HAP-1 (cell line): ENCODE measurements at regions not wholly inside any gene's neighbourhood (a gene's known extent, or its start where the extent isn't known, plus 50 kb on each side); places are given as distances from the start of the nearest gene placed in this dataset.
"Not testable (repeated sequence)": the region's sequence is repeated elsewhere in the genome, so short reads cannot be mapped to it uniquely, and the experiment has no call there.

Experiments used
- DNase-seq, 2 experiments: peaks; one replicate each; pipeline ENCODE4 v3.0.0-alpha.2; 2016 to 2020; ENCODE audit warnings: low spot score in 2 of 2
- H3K27me3 ChIP-seq: fragments of 250-450 bp; sonication (Bioruptor Pico); 2 replicates; pipeline ENCODE4 v1.5.1; 2020; ENCODE audit warnings: low read depth, mild to moderate bottlenecking, moderate library complexity
- H3K36me3 ChIP-seq: fragments of 250-450 bp; sonication (Bioruptor Pico); replicated peaks from 2 replicates; pipeline ENCODE4 v1.5.1; 2020; ENCODE audit warnings: mild to moderate bottlenecking
- H3K4me1 ChIP-seq: fragments of 250-450 bp; sonication (Bioruptor Pico); 2 replicates; pipeline ENCODE4 v1.5.1; 2020; ENCODE audit warnings: mild to moderate bottlenecking
- H3K4me3 ChIP-seq: fragments of 250-450 bp; sonication (Bioruptor Pico); 2 replicates; pipeline ENCODE4 v1.5.1; 2020; ENCODE audit warnings: mild to moderate bottlenecking, moderate library complexity
- H3K9me3 ChIP-seq: fragments of 250-450 bp; sonication (Bioruptor Pico); 2 replicates; pipeline ENCODE4 v1.5.1; 2020; ENCODE audit warnings: mild to moderate bottlenecking, moderate library complexity
- in situ Hi-C: fragments of 300-500 bp; cut with MboI; formaldehyde crosslinking; loops from 3 replicates; pipeline ENCODE4 v1.14.3; 2020; ENCODE audit warnings: low sequenced_read_pairs, inconsistent platforms, mixed read lengths

DNA sequence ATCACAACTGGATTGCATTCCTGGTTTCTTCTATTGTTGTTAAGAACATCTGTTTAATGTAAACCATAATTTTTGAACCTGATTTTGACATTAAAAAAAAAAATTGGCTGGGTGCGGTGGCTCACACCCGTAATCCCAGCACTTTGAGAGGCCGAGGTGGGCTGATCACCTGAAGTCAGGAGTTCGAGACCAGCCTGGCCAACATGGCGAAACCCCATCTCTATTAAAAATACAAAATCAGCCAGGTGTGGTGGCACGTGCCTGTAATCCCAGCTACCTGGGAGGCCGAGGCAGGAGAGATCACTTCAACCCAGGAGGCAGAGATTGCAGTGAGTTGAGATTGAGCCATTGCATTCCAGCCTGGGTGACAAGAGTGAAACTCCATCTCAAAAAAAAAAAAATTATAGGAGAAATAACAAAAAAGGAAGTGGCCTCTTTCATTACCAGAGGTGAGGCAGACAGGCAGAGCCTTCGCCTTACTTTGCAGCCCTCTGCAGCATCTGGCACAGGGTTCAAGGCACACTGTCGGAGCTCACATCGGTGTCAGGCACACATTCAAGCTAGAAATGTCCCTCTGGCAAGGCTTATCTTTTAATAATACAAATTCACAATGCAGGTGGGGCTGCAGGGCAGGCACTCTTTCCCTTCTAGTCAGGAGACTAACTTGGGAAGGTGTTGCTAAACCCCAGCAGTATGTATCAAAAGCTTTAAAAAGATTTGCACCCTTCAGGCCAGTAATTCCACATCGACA is 108.5 kb downstream of the TUBA3C start:
- H3K27me3 ChIP-seq, H3K9me3 ChIP-seq, H3K4me1 ChIP-seq, DNase-seq, H3K4me3 ChIP-seq, H3K36me3 ChIP-seq: not testable (repeated sequence)
- in situ Hi-C loops = loop anchor here (10.0 kb wide), 1 partner anchor 68 kb away; no protein-coding TSS in a partner anchor

DNA sequence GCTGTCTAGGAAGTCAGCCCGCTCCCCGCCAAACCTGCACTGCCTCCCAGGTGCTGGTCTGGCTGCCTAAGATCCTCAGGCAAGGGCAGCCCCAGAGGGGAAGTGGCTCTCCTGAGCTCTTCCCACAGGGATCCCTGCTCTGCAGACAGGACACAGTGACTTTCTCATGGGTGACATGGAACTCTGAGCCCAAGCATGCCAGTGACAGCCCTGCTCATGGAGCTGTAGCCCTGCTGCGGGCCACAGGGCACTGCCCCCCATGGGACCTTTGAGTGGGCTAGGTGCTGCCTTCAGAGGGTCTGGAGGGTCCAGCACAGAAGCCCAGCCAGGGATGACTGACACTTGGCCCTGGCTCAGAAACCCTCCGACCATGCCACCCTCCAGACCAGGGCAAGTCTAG is 109.1 kb downstream of the TUBA3C start:
- in situ Hi-C loops = loop anchor here (10.0 kb wide), 1 partner anchor 68 kb away; no protein-coding TSS in a partner anchor
- Histone ChIP-seq H3K4me1 (no peaks in the 10 kb centered on the region), H3K4me3 (no peak overlapping the region), H3K27me3 (no peaks in the 10 kb centered on the region), H3K9me3 (no peaks in the 10 kb centered on the region; the same call in 1 of the 2 replicates), H3K36me3 (no peaks in the 10 kb centered on the region)
- DNase-seq = no peak

DNA sequence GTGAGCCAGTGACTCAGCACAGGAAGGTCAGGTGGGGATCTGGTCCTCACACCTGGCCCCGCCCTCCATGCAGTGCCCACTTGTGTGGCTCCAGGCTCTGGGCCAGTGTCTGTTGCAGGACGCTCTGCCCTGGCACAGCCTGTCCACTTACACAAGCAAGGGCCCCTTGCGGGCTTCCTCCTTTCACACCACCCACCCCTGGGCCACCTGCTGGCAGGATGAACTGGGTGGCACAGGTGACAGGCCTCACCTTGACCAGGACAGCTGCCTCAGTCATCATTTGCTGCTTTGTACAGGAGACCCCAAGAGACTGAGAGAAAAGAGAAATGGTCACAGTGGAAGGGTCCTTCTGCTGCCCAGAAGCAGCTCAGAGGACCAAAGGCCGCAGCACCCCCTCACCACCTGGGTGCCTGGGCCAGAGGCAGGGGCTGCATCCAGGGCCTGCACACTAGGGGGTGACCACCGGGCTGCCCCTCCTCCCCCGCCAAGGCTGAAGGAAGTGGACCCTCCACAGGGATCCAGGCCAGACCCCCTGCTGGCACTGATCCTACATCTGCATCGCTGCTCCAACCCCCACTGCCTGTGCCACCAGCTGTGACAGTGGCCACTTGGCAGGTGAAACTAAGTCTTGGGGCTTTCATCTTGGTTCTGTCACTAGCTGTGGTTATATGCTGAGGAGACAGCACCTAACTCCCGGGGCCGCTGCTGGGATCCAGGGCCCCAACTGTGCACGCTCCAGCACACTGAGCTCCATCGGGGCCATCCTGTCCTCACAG is 110.3 kb downstream of the TUBA3C start:
- H3K9me3 ChIP-seq = no peaks in the 10 kb centered on the region; the same call in 1 of the 2 replicates
- H3K36me3 ChIP-seq = no peaks in the 10 kb centered on the region
- in situ Hi-C loops = loop anchor here (10.0 kb wide), 1 partner anchor 67 kb away; no protein-coding TSS in a partner anchor

DNA sequence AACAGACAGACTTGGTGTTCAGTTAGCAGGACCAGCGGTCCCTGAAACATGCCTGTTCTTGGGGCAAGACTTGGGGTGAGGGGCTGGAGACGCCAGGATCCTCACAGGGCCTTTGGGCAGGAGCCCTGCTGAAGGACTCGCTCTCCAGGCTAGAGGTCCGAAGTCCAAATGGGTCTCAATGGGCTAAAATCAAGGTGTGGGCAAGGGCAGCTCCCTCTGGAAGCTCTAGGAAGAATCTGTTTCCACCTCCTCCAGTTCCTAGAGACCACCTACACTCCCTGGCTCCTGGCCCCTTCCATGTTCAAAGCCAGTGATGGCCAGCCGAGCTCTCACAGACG is 111.3 kb downstream of the TUBA3C start:
- Histone ChIP-seq H3K4me1 (no peaks in the 10 kb centered on the region), H3K9me3 (no peaks in the 10 kb centered on the region; the same call in 1 of the 2 replicates), H3K27me3 (no peaks in the 10 kb centered on the region), H3K36me3 (no peaks in the 10 kb centered on the region), H3K4me3 (no peak overlapping the region)
- DNase-seq = no peak
- in situ Hi-C loops = loop anchor here (10.0 kb wide), 1 partner anchor 66 kb away; no protein-coding TSS in a partner anchor

More for the DNA sequence above, 110.3 kb downstream of the TUBA3C start:
- Histone ChIP-seq H3K27me3 (no peaks in the 10 kb centered on the region), H3K4me3 (no peak overlapping the region), H3K4me1 (no peaks in the 10 kb centered on the region)
- DNase-seq = no peak

DNA sequence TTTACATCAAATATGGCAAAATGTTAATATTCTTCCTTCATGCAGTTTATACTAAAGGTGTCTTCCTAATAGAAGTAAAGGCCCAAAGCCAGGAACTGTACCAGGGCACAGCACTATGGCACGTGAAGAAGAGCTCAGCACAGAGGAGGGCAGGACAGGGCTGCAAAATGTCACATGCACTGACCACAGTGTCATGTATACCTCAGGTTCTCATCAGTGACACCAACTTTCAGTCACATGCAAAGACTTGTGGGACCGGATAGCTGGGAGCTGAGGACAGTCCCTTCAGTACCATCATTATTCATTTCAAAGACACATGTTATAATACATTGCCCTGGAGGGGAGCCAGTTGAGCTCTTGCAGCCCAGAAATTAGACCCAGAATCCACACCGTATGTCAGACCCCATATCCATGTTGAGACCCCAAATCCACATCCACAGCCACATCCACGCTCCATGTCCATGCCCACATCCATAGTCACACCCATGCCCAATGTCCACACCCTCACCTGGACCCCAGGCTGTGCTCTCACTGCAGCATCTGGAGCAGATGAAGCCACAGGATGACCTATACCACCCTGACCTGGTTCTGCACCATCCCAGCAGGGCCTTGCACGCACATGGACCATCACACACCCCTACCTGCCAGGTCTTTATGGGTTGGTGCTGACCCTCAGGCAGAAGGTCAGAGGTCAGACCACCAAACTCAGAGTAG is 111.8 kb downstream of the TUBA3C start:
- no peaks in the 10 kb centered on the region for H3K27me3 ChIP-seq
- H3K4me1 ChIP-seq = no peaks in the 10 kb centered on the region
- in situ Hi-C loops = loop anchor here (10.0 kb wide), 1 partner anchor 65 kb away; no protein-coding TSS in a partner anchor
- DNase-seq = no peak
- no peaks in the 10 kb centered on the region; the same call in 1 of the 2 replicates for H3K9me3 ChIP-seq
- H3K4me3 ChIP-seq = no peak overlapping the region
- H3K36me3 ChIP-seq = no peaks in the 10 kb centered on the region

DNA sequence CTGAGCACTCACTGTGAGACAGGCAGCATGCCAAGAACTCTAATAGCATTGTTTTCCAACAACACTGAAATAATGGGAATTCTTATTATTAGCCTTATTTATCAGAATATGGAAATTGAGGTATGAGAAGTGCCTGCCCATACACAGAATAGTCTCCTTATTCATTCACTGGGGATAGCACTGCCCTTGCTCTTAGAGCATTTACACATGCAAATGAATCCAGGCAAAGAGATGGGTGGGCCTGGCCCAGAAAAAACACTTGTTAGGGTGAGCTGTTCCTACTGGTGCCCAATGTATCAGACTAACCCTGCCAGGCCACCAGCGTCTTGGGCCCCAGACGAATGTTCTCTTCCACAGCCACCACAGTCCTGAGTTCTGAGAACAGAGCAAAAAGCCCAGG is 112.9 kb downstream of the TUBA3C start:
- in situ Hi-C loops = no loop called here
- Histone ChIP-seq H3K36me3 (no peaks in the 10 kb centered on the region), H3K27me3 (no peaks in the 10 kb centered on the region), H3K4me3 (no peak overlapping the region), H3K9me3 (no peaks in the 10 kb centered on the region; the same call in 1 of the 2 replicates), H3K4me1 (no peaks in the 10 kb centered on the region)
- no peak for DNase-seq

DNA sequence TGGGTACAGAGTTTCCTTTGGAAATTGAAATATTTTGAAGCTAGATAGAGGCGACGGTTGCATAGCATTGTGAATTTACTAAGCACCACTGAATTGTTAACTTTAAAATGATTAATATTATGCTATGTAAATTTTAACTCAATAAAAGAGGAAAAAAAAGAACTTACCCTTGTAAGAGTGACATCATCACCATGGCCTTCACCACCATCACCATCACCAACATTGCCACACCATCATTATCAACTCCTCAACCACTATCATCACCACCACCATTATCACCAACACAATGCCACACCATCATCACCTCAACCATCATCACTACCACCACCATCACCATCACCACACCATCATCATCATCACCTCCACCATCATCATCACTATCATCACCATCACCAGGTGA is 113.9 kb downstream of the TUBA3C start:
- H3K9me3 ChIP-seq = peaks cover 3% of the 10 kb centered on the region; the same call in 1 of the 2 replicates
- H3K4me1 ChIP-seq = no peaks in the 10 kb centered on the region
- H3K4me3 ChIP-seq = no peak overlapping the region
- in situ Hi-C loops = no loop called here
- no peaks in the 10 kb centered on the region for H3K36me3 ChIP-seq
- DNase-seq = no peak
- no peaks in the 10 kb centered on the region for H3K27me3 ChIP-seq

DNA sequence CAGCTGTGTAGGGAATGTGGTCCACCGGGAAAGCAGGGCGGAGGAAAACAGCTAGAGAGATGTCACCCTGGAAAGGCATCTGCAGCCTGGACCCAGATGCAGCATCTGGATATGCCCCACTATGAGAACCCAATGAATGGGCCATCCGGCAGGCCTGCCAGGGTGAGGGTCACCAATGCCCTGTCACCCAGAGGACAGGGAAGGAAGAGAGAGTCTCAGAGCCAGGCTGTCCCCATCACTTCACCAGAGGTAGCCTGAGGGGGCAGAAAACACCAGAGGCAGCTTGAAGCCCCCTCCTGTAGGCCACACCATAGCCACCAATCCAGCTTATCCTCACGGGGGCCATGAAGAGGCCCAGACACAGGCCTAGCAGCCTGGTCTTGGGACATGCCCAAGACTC is 118.8 kb downstream of the TUBA3C start:
- in situ Hi-C loops = no loop called here

DNA sequence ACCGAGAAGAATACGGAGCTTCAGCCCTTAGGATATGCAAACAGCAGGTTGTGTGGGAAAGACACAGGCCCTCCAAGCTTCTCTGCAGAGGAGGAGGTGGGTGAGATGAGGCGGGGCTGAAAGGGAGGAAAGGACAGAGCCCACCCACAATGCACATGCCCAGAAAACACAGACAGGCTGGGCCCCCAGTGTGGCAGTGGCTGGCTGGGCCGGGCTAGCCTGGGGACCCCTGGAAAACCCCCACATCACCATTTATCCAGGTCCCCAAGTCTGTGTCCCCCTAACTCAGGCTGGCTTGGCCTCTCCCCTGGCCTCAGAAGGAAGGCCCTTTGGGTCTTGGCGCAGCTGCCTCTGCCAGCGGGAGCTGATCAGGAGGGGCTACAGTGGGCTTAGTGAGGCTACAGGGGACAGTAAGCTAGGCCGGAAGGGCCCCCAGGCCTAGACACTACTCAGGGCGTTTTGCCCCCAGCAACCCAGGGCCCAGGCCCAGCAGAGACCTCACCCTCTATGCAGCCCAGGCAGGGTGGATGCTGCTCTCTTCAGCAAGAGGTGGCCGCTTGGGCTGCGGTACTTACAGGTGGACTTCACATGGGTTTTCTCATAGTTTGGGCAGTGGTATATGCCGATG is 119.5 kb downstream of the TUBA3C start:
- in situ Hi-C loops = no loop called here
- Histone ChIP-seq H3K4me1 (no peaks in the 10 kb centered on the region), H3K27me3 (no peaks in the 10 kb centered on the region), H3K4me3 (no peak overlapping the region), H3K36me3 (no peaks in the 10 kb centered on the region), H3K9me3 (peaks cover 6% of the 10 kb centered on the region)
- DNase-seq = no peak

More for the DNA sequence above, 118.8 kb downstream of the TUBA3C start:
- no peak for DNase-seq
- Histone ChIP-seq H3K27me3 (no peaks in the 10 kb centered on the region), H3K9me3 (peaks cover 6% of the 10 kb centered on the region), H3K4me1 (no peaks in the 10 kb centered on the region), H3K4me3 (no peak overlapping the region), H3K36me3 (no peaks in the 10 kb centered on the region)

DNA sequence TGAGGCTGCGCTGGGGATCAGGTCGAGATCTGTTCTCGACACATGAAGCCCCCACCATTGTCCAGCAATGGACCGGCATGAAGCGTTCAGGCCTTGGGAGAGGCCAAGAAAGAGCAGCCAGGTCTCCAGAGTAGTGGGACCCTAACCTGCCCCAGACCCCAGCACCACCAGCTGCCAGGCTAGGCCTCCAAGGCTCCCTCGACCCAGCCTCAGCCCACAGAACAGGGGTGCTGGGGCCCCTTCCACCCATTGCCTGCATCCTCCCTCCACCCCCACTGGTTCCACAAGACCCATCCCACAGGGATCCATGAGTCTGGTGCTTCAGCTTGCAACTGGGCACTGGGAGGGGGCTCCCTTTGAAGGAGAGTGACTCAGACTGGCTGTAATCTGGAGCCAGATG is 120.3 kb downstream of the TUBA3C start:
- Histone ChIP-seq H3K27me3 (no peaks in the 10 kb centered on the region), H3K9me3 (peaks cover 6% of the 10 kb centered on the region), H3K36me3 (no peaks in the 10 kb centered on the region), H3K4me3 (no peak overlapping the region), H3K4me1 (no peaks in the 10 kb centered on the region)
- in situ Hi-C loops = no loop called here
- no peak for DNase-seq

DNA sequence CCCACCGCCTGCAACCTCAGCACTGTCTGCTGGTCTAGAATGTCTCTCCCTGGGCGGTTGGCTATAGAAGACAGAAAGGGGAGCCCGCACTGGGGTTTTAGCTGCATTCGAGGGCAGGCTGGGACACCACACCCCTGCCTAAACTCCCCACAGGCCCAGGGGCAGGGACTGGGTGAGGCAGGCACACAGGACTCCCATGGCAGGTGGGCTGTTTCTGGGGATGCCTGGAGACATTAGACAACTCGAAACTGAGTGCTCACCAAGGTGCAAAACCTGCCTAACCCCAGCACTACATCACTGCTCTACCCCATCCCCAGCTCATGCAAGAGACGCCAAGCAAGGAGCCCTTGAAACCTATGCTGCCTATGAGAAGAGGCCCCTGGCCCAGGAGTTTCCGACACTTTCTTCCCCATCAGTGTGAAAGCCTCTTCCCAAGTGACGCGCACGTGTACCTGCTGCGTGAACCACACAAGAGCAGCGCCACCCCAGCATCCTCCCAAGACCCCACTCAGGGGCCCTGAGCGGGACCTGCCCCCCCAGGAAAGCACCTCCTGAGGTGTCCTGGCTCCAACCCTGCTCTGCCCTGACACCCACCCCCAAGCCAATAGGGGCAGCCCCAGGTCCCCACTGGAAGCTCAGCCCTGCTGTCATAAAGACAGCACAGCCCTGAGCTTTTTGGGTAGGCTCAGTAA is 121.2 kb downstream of the TUBA3C start:
- Histone ChIP-seq H3K27me3 (no peaks in the 10 kb centered on the region), H3K4me3 (no peak overlapping the region), H3K9me3 (peaks cover 6% of the 10 kb centered on the region), H3K36me3 (no peaks in the 10 kb centered on the region), H3K4me1 (no peaks in the 10 kb centered on the region)
- DNase-seq = no peak
- in situ Hi-C loops = no loop called here

DNA sequence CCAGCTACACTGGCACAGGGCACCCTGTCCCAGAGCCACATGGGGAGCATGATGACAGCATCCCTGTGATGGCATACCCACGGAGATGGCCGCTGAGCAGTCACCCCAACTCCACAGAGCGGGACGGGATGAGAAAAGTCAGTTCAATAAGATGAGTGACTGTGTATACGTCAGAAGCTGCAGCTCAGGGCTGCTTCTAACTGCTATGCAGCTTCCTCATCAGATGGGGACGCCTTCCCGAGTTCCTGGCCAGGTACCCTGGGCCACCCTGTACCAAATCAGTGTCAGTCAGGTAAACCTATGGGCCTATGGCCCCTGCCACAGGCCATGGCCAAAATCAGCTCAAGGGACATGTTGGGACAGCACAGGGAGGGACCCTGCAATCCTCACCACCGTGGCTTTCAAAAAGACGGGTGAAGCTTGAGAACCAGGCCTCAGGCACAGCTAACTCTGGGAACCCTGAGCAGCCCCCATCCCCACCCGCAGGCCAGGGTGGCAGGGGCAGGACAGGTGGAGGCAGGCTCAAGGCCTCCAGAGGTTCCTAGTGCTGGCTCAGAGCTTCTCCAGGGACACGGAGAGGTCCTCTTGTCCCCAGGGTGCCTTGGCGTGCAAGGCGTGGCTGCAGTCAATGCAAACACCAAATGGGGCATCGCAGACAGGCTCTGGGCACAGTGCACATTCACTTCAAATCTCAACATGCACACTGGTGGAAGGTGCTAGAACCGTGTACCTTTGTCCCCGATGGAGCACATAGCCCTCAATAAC is 122.4 kb downstream of the TUBA3C start:
- Histone ChIP-seq H3K4me3 (no peak overlapping the region), H3K36me3 (no peaks in the 10 kb centered on the region), H3K27me3 (no peaks in the 10 kb centered on the region), H3K9me3 (peaks cover 6% of the 10 kb centered on the region), H3K4me1 (no peaks in the 10 kb centered on the region)
- no peak for DNase-seq
- in situ Hi-C loops = no loop called here
